PC-3 (cell line): ENCODE measurements at regions not wholly inside any gene's neighbourhood (a gene's known extent, or its start where the extent isn't known, plus 50 kb on each side); places are given as distances from the start of the nearest gene placed in this dataset.

Experiments
- ATAC-seq: fragments of 200-7000 bp; cut with Tn5 transposase; 2 replicates; pipeline ENCODE4 v1.9.1; 2020; ENCODE audit warnings: mild to moderate bottlenecking, moderate library complexity
- BruUV-seq: library from RNA; stranded (reverse); fragments of 400-500 nt; replicated peaks from 2 replicates; lab custom pipeline; 2021; lab: Mats Ljungman, UMichigan
- CTCF ChIA-PET: fragments of 300-600 bp; sonication (Branson Sonifier 250); formaldehyde crosslinking; loops from one replicate; lab custom pipeline; 2022; ENCODE audit warnings: antibody characterized with exemption; lab: Charles Lee
- POLR2A ChIA-PET: fragments of 300-600 bp; sonication (Branson Sonifier 250); formaldehyde crosslinking; loops from one replicate; lab custom pipeline; 2022; ENCODE audit warnings: antibody characterized with exemption; ENCODE audit not compliant: unreplicated experiment; lab: Charles Lee
- DNase-seq: peaks from one replicate; pipeline ENCODE4 v3.0.0-alpha.2; 2015
- H2AFZ ChIP-seq: fragments of 300-600 bp; sonication (generic); 2 replicates; pipeline ENCODE4 v1.6.0; 2016; ENCODE audit warnings: antibody characterized with exemption, low read length
- H3F3A ChIP-seq: fragments of 300-600 bp; sonication (generic); one replicate; pipeline ENCODE4 v1.6.0; 2017; ENCODE audit warnings: antibody characterized with exemption, low read length, control low read depth, mild to moderate bottlenecking; ENCODE audit not compliant: unreplicated experiment
- H3K27ac ChIP-seq: fragments of 300-600 bp; sonication (generic); 2 replicates; pipeline ENCODE4 v1.5.1; 2016; ENCODE audit warnings: mild to moderate bottlenecking, low read length
- H3K27me3 ChIP-seq: fragments of 300-600 bp; sonication (generic); 2 replicates; pipeline ENCODE4 v1.6.1; 2016; ENCODE audit warnings: low read length, mixed read lengths
- H3K36me3 ChIP-seq: fragments of 300-600 bp; sonication (generic); 2 replicates; pipeline ENCODE4 v1.6.1; 2016; ENCODE audit warnings: low read depth, mixed run types, low read length, mixed read lengths
- H3K4me1 ChIP-seq: fragments of 300-600 bp; sonication (generic); 2 replicates; pipeline ENCODE4 v1.5.1; 2016; ENCODE audit warnings: low read length; ENCODE audit not compliant: insufficient read depth
- H3K4me2 ChIP-seq: fragments of 300-600 bp; sonication (generic); 2 replicates; pipeline ENCODE4 v1.6.0; 2016; ENCODE audit warnings: low read length
- H3K4me3 ChIP-seq: fragments of 300-600 bp; sonication (generic); 2 replicates; pipeline ENCODE4 v1.5.1; 2016; ENCODE audit warnings: mild to moderate bottlenecking, low read length, mixed read lengths
- H3K79me2 ChIP-seq: fragments of 300-600 bp; sonication (generic); 2 replicates; pipeline ENCODE4 v1.6.1; 2017; ENCODE audit warnings: low read length, mixed read lengths
- H3K9ac ChIP-seq: fragments of 300-600 bp; sonication (generic); 2 replicates; pipeline ENCODE4 v1.6.0; 2016; ENCODE audit warnings: mild to moderate bottlenecking, low read length
- H3K9me2 ChIP-seq: fragments of 300-600 bp; sonication (generic); replicated peaks from 2 replicates; pipeline ENCODE4 v1.6.1; 2016; ENCODE audit warnings: mixed run types, low read length, mixed read lengths
- H3K9me3 ChIP-seq: fragments of 300-600 bp; sonication (generic); 2 replicates; pipeline ENCODE4 v1.6.1; 2016; ENCODE audit warnings: low read length, mixed read lengths
- H4K20me1 ChIP-seq: fragments of 300-600 bp; sonication (generic); 2 replicates; pipeline ENCODE4 v1.6.1; 2016; ENCODE audit warnings: low read length, mixed read lengths
- EZH2 ChIP-seq: fragments of 300-600 bp; sonication (generic); IDR thresholded peaks from one replicate; pipeline ENCODE4 v1.6.1; 2017; ENCODE audit warnings: antibody characterized with exemption, mild to moderate bottlenecking, low read length; ENCODE audit not compliant: unreplicated experiment
- EZH2phosphoT487 ChIP-seq: fragments of 300-600 bp; sonication (generic); IDR thresholded peaks from 2 replicates; pipeline ENCODE4 v1.6.1; 2018; ENCODE audit warnings: mild to moderate bottlenecking, antibody characterized with exemption, low read length, borderline replicate concordance
- intact Hi-C: fragments of 100-400 bp; cut with micrococcal nuclease; formaldehyde crosslinking; loops from 2 replicates; pipeline ENCODE4 v1.9.0; 2023
- TF ChIP-seq, protein P1 (sequence below): fragments of 300-600 bp; sonication (generic); conservative IDR thresholded peaks from 2 replicates; pipeline ENCODE4 v1.5.1; 2017; ENCODE audit warnings: antibody characterized with exemption, low read depth, mild to moderate bottlenecking, low read length

DNA sequence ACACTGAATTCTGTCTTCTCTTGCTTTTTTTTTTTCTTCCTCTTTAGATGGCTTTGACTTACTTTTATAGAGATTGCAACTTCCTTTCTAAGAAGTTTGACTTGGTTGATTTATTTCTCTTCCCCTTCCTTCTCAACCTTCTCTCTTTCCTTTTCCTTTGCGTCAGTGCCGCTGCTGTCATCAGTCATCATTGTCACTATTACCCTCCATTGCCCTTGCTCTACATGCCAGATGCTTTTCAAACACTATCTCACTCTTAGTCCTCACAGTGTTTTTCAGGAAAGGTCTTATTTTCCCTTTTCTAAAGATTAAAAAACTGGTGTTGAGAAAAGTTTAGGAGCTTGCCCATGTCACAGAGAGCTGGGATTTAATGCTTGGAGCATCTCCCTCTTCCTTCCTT, 74.7 kb upstream of the C11orf87 start:
- Histone ChIP-seq H3K79me2 (no peaks in the 10 kb centered on the region), H3K36me3 (no peaks in the 10 kb centered on the region), H3K27ac (no peak overlapping the region), H3F3A (no peaks in the 10 kb centered on the region), H3K4me2 (no peak overlapping the region), H3K9me3 (no peaks in the 10 kb centered on the region), H2AFZ (no peak overlapping the region), H4K20me1 (no peaks in the 10 kb centered on the region), H3K4me1 (no peaks in the 10 kb centered on the region), H3K4me3 (no peak overlapping the region), H3K9me2 (no peaks in the 10 kb centered on the region), H3K9ac (no peak overlapping the region), H3K27me3 (peaks cover 67% of the 10 kb centered on the region)
- TF ChIP-seq, protein P1, sequence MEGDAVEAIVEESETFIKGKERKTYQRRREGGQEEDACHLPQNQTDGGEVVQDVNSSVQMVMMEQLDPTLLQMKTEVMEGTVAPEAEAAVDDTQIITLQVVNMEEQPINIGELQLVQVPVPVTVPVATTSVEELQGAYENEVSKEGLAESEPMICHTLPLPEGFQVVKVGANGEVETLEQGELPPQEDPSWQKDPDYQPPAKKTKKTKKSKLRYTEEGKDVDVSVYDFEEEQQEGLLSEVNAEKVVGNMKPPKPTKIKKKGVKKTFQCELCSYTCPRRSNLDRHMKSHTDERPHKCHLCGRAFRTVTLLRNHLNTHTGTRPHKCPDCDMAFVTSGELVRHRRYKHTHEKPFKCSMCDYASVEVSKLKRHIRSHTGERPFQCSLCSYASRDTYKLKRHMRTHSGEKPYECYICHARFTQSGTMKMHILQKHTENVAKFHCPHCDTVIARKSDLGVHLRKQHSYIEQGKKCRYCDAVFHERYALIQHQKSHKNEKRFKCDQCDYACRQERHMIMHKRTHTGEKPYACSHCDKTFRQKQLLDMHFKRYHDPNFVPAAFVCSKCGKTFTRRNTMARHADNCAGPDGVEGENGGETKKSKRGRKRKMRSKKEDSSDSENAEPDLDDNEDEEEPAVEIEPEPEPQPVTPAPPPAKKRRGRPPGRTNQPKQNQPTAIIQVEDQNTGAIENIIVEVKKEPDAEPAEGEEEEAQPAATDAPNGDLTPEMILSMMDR, result no peak
- BruUV-seq, result no TSS peak
- ChIA-PET CTCF (no interaction called here), POLR2A (no interaction called here)
- DNase-seq, result no peak
- ATAC-seq, result no peak
- intact Hi-C loops, result no loop called here

DNA sequence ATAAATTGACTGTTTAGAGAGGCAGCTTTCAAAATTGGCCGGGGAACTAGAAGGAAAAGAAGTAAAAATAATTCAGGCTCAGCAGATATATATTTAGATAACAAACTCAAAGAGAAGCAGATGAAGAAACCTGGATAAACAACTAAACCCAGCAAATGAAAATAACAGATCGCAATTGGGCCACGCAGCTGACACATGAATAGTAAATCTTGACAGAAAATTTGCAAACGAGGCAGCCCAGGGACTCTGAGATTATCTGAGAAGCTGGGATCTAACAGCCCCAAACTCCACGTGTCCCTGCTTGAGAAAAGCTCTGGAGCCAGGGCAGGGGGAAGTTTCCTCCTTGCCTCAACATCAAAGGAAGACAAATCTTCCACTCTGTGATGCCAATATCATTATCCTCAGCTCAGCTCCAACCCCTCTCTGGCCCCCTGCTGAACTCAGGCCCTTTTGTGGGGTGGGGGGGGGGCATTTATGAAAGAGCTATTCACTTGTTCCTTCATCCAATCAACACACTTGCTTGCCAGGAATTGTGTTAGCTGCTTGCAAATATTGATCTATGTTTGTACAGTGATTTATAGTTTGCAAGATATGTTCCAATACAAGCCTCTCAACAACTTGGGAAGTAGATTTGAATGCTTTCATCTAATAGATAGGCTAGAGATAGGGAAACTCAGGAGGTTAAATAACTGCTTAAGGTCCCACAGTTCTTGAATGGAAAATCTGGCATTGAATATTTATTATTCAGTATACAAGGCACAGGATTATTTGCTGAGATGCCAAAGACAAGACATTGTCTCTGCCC, 72.5 kb upstream of the C11orf87 start:
- H3K4me2 ChIP-seq, result no peak overlapping the region
- TF ChIP-seq EZH2, result no peak
- TF ChIP-seq, protein P1, result no peak
- no peak for TF ChIP-seq EZH2phosphoT487

DNA sequence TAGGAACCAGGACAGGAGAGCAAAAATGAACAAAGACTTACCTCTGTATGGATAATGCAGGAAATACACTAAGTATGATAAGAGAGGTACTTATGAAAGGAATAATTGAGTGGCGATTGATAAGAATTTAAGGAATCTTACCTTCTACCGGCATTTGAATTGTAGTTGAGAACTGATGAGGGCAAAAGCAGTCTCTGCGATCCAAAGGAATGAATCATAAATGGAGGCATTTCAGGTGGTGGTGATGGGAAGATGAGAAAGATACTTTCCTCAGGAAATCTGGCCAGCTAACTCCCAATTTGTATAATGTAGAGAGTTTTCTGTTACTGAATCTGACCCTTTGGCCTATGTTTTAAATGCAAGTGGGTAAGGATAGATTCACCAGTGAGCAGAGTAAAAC, 71.9 kb upstream of the C11orf87 start:
- ChIA-PET CTCF (no interaction called here), POLR2A (no interaction called here)
- Histone ChIP-seq H3K36me3 (no peaks in the 10 kb centered on the region), H3K79me2 (no peaks in the 10 kb centered on the region), H4K20me1 (no peaks in the 10 kb centered on the region), H3K4me3 (no peak overlapping the region), H2AFZ (no peak overlapping the region), H3F3A (no peaks in the 10 kb centered on the region), H3K9me3 (no peaks in the 10 kb centered on the region), H3K9ac (no peak overlapping the region), H3K27ac (no peak overlapping the region), H3K9me2 (no peaks in the 10 kb centered on the region), H3K27me3 (peaks cover 67% of the 10 kb centered on the region), H3K4me1 (no peaks in the 10 kb centered on the region), H3K4me2 (no peak overlapping the region)
- no TSS peak for BruUV-seq
- intact Hi-C loops, result no loop called here
- TF ChIP-seq, protein P1, result no peak
- no peak for TF ChIP-seq EZH2phosphoT487
- no peak for TF ChIP-seq EZH2
- DNase-seq (peak; percentile 10), ATAC-seq (no peak)

More for the DNA sequence above, 72.5 kb upstream of the C11orf87 start:
- Histone ChIP-seq H3K4me3 (no peak overlapping the region), H3K36me3 (no peaks in the 10 kb centered on the region), H3K4me1 (no peaks in the 10 kb centered on the region), H3K9me2 (no peaks in the 10 kb centered on the region), H3K27me3 (peaks cover 67% of the 10 kb centered on the region), H2AFZ (no peak overlapping the region), H3K9me3 (no peaks in the 10 kb centered on the region), H3K27ac (no peak overlapping the region), H3F3A (no peaks in the 10 kb centered on the region), H3K9ac (no peak overlapping the region), H4K20me1 (no peaks in the 10 kb centered on the region), H3K79me2 (no peaks in the 10 kb centered on the region)
- intact Hi-C loops, result no loop called here
- no peak for ATAC-seq
- ChIA-PET POLR2A (no interaction called here), CTCF (no interaction called here)
- no TSS peak for BruUV-seq
- DNase-seq, result no peak
